GM21529 (cell line): ENCODE measurements at regions not wholly inside any gene's neighbourhood (a gene's known extent, or its start where the extent isn't known, plus 50 kb on each side); places are given as distances from the start of the nearest gene placed in this dataset.
"Not testable (repeated sequence)": the region's sequence is repeated elsewhere in the genome, so short reads cannot be mapped to it uniquely, and the experiment has no call there.

Source experiments
- ATAC-seq: cut with Tn5 transposase; IDR thresholded peaks from one replicate; pipeline ENCODE4 v1.9.1; 2021; ENCODE audit not compliant: unreplicated experiment

GRCh38 chr6:65989676-65990075, 282.6 kb upstream of the EYS start:
- no peak for ATAC-seq

DNA sequence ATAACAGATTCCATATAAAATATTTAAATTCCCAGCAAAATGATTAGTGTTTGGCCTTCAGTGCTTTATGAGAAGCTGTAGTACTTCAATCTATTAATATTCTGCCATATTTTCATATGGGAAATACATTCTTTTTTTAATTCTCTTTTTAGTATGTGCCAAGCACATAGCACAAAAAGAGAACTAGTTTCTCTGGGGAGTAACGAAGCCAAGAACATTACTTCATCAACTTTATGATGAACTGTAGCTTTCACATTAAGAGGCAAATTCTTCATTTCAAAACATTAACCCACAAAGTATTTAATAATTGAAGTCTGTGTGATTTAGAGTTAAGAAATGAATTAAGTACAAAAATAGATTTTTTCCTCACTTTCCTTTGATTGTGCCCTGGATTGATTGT, 281.0 kb upstream of the EYS start:
- ATAC-seq = no peak

DNA sequence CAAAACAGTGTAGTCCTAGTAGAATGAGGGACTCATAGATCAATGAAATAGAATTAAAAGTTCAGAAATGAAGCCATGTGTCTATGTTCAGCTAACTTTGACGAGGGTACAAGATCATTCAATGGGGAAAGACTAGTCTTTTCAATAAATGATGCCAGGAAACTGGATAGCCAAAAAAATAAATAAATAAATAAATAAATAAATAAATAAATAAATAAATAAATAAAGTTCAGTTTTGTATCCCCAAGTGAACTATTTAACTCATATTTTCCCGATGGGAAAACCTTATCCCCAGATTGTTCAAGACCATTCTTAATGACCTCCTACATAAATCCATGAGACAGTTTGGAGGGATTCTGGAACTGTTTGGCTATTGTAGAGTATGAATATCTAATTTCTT, 277.1 kb upstream of the EYS start:
- ATAC-seq = no peak

- ATAC-seq = no peak
Measured at GRCh38 chr6:65979120-65979519, 272.1 kb upstream of the EYS start.

DNA sequence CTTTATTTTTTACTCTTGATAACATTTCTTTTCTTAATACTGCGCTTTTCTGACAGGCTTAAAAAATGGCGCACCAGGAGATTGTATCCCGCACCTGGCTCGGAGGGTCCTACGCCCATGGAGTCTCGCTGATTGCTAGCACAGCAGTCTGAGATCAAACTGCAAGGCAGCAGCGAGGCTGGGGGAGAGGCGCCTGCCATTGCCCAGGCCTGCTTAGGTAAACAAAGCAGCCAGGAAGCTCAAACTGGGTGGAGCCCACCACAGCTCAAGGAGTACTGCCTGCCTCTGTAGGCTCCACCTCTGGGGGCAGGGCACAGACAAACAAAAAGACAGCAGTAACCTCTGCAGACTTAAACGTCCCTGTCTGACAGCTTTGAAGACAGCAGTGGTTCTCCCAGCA, 264.2 kb upstream of the EYS start:
- not testable (repeated sequence) for ATAC-seq

GRCh38 chr6:65964261-65964660, 257.2 kb upstream of the EYS start:
- ATAC-seq = no peak

DNA sequence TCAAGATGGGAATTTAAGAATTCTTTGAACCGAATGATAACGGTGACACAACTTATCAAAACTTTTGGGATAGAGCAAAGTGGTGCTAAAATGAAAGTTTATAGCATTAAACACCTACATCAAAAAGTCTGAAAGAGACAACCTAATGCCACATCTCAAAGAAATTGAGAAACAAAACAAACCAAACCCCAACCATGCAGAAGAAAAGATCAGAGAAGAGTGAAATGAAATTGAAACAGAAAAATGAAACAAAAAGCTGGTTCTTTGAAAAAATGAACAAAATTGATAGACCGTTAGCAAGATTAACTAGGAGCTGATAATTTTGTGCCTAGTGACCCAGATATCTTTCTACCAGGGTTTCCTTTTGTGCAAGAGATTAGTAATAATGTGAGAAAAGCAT, 248.0 kb upstream of the EYS start:
- no peak for ATAC-seq

DNA sequence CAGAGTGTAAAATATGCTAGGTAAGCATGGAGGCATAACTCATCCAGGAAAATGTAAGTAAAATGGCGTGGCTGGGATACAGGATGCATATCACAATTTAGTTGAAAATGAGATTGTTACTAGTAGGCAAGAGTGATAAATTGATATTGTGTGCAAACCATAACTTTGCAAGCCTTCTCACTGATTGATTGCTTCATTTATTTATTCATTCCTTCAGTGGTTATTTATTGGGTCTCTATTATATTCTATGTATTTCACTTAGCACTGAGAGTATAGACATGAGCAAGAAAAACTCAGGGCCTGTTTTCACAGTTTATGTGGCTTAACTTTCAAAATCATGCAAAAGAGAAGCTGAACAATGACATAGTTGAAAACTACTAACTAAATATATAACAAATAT, 241.0 kb upstream of the EYS start:
- ATAC-seq = no peak

DNA sequence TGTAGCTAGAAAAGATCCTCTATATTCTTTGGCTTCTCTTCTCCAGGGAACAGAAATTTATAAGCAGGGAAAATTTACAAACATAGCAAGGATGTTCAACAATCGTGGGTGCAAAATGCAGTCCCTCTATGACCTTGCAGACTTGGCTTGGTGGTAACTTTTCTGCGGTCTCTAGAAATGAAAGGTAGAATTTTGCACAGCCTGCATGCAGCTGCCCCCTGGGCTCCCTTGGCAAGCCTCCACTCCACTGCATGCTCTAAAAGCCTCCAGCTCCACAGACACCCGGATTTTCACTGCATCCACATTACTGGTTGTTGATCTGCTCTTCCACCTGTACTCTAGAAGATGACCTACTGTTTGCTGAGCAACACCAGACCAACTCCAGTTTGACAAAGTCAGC, 236.5 kb upstream of the EYS start:
- ATAC-seq = no peak

GRCh38 chr6:65943051-65943450, 236.0 kb upstream of the EYS start:
- no peak for ATAC-seq

DNA sequence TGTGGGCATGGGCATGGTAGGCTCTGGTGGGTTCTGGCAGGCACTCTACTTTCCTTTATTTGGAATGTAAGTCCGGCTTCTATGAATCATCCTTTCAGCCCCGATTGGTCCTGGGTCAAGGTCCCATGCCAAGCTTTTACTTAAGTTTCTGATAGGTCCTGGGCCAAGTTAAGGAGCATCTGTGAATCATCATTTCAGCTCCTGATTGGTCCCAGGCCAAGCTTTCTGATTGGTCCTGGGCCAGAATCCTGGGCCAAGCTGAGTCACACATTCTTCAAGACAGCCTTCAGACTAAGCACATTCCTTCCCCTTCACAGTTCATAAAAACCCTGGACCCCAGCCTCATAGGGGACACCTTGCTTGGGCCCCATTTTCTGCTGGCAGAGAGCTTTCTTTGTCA, 231.0 kb upstream of the EYS start:
- ATAC-seq = no peak

GRCh38 chr6:65935412-65935811, 228.4 kb upstream of the EYS start:
- ATAC-seq = no peak

DNA sequence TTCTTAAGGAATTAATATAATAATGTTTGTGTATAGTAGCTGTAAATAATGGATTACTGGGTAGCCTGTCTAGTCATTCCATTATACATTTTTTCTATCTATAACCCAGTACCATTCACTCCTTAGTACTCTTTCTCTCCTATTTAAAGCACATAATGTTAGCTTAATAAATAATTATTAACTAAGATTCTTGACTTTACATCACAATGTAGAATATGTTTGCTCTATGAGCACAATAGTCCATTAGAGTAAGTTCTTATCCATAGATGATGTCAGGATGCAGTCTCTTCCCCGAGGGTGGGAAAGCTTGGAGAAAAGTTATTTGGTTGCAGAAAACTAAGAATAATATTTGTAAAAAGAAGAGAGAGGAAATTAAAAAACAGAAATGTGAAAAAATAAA, 226.4 kb upstream of the EYS start:
- no peak for ATAC-seq

DNA sequence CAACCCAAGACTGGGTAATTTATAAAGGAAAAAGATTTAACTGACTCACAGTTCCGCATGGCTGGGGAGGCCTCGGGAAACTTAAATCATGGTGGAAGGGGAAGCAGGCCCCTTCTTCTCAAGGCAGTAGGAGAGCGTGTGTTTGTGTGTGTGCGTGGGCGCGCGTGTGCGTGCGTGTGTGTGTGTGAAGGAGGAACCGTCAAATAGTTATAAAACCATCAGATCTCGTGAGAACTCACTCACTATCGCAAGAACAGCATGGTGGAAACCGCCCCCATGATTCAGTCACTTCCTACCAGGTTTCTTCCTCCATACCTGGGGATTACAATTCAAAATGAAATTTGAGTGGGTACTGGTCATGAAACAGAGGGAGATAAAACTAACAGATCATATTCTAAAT, 220.1 kb upstream of the EYS start:
- ATAC-seq = no peak

DNA sequence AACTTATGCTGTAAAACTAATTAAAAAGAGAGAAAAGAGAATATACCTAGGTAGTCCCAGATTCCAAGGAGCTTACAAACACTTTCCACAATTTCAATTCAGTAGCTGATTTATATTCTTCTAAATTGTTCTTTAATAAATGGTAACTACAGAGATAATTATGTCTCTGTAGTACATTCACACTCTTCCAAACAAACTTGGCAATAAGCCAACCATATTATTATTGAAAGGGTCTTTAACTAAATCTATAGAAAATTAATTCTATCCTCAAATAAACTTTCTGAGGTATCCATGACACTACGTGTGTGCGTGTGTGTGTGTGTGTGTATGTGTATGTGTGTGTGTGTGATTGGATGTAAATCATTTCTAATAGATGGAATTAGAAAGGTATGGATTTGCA, 217.4 kb upstream of the EYS start:
- no peak for ATAC-seq

DNA sequence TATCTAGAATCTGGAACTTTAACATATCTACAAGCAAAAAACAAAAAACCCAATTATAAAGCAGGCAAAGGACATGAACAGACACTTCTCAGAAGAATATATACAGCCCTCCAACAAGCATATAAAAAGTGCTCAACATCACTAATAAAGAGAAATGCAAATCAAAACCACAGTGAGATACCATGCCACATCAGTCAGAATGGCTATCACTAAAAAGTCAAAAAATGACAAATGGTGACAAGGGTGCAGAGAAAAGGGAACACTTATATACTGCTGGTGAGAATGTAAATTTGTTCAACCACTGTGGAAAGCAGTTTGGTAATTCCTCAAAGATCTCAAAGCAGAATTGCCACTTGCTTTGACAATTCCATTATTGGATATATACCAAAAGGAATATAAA, 215.0 kb upstream of the EYS start:
- ATAC-seq = no peak

- ATAC-seq = no peak
Measured at GRCh38 chr6:65908065-65908464, 201.0 kb upstream of the EYS start.

GRCh38 chr6:65903992-65904391, 197.0 kb upstream of the EYS start:
- no peak for ATAC-seq

DNA sequence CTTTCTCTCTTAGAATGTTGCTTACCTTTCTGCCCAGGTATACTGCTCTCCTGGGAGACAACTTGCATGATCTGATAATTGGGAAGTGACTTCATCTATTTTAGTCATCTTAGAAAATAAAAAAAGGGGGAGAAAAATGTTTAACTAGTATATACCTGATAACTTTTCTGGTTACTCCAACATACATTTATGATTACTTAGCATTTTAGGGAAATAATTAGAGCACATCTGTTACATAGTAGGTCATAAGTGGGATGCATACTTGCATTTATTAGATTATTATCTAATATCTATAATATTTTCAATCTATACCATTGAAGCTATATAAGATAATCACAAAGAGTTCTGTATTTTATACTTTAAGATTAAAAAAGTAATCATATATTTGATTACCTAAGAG, 193.9 kb upstream of the EYS start:
- ATAC-seq = no peak

GRCh38 chr6:65896140-65896539, 189.1 kb upstream of the EYS start:
- no peak for ATAC-seq

DNA sequence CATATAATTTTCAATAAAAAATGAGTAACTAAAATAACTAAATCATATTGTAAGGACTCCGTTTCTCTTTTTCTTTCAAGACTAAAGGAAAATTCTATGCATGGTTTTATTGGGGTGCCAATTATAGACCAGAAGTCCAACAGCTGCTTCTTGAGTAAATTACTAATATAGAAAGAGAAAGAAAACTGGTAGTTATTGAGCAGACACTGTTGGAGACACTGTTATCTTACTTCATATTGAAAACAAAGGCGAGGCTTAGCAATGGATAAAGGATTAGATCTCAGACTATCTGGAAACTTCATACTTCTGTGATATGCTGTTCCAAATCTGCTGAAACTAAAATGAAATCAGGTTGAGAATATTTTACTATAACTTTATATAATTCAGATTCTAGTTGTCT, 169.6 kb upstream of the EYS start:
- no peak for ATAC-seq

GRCh38 chr6:65852369-65852852, 145.4 kb upstream of the EYS start:
- ATAC-seq = no peak

DNA sequence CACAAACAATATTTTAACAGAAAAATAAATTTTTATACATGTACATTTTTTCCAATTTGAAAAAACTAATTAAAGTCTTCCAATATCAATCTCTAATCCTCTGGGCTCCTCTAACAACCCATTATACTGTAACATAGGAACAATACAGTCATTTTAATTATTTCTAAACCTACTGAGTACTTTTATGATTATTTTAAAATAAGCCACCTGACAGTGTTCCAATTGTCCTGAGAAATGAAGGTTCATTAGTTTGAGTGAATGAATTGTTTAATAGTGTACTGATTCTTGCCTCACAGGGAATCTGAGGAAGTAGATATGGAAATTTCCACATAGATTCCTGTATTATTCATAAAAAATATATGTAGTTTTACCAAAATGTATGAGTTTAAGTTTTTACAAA, 123.1 kb upstream of the EYS start:
- ATAC-seq = no peak

DNA sequence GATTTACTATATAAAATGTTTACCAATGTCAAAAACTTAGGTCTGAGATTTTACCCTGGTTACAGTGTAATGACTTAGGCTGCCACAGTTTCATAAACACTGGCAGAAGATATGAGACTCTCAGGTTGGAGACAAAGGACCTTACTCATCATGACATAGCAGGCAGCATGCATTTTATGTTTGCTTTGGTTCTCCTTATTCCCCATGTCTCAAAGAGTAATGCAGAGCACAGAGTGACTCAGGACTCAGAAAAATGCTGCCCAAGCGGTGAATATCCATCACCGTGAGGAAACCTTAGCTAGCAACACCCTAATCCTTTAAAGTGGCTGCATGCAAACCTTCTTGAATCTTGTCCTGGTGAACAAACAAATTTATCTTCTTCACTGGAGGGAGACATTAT, 112.1 kb upstream of the EYS start:
- ATAC-seq = no peak
